ENCODE measurements at regions not wholly inside any gene's neighbourhood (a gene's known extent, or its start where the extent isn't known, plus 50 kb on each side); places are given as distances from the start of the nearest gene placed in this dataset.

GRCh38 chr11:105265845-105266244 is 126.3 kb upstream of the CARD18 start:
- TF ChIP-seq POLR2A (IDR thresholded peaks at IDR 0.05; ENCODE audit: low read depth, low read length) (no peak), POLR2AphosphoS5 (IDR thresholded peaks at IDR 0.05; ENCODE audit: low read depth, low read length) (no peak), TAF1 (IDR thresholded peaks at IDR 0.05; ENCODE audit: borderline replicate concordance, low read depth, low read length) (no peak)
